HG03457 (cell line): ENCODE measurements at regions not wholly inside any gene's neighbourhood (a gene's known extent, or its start where the extent isn't known, plus 50 kb on each side); places are given as distances from the start of the nearest gene placed in this dataset.

Experiments
- ATAC-seq: cut with Tn5 transposase; IDR thresholded peaks from one replicate; pipeline ENCODE4 v1.9.1; 2021; ENCODE audit warnings: moderate number of reproducible peaks; ENCODE audit not compliant: unreplicated experiment

DNA sequence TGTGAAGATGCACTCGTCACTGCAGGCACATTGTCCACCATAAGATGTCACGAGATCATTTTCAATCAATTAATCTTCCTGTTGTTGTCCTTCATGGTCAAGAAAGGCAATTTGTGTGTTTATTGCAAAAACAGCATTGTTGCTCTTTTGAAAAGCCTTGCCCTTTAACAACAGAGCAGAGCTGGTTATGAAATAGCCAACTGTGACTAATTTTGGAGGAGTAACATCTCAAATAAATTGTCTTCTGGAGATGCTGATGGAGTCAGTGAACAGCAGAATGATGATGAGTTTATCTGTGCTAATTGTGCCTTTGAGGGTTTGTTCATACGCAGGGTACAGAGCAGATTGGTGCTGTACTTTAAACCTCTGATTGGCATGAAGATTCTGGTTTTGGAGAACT is 88.3 kb upstream of the E2F7 start:
- no peak for ATAC-seq

DNA sequence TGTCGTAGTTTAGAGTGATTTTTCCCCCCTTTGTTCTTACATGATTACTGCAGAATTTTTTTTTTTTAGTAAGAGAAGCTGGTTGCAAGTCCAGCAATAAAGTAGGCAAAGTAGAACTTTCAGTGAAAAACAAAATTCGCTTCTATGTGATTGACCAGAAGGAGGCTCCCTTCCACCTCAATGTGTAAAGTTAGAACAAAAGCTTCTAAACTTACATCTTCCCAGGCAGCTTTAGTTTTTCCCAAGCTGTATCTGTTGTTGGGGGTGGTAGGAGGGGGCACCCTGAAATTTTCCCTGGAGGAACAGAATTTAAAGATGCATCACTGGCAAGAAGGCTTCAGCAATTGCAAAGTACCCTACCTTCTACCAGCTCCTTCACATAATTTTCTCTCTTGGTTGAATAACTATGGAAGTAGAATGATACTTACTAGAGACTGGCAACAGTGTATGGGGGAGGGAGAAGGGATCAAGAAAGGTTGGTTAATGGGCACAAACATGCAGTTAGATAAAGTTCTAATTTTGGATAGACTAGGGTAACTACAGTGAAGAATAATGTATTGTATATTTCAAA is 87.3 kb upstream of the E2F7 start:
- no peak for ATAC-seq

DNA sequence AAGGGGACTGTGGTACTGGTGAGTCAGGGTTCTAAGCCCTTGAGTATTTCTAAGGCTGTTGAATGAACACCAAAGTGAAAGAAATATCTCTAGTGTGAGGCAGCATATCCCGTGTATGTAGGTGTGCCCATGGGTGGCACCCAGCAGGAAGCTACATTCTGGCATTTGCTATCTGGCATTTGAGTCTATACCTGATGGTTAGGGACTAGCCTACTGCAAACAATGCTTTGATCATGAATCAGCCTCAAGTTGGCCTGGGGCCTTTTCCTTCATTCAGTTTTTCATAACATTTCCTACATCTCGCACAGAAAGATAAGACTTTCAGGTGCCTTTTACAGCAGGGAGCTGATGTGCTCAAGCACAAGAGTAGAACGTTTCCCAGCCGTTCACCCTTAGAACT is 85.7 kb upstream of the E2F7 start:
- no peak for ATAC-seq

DNA sequence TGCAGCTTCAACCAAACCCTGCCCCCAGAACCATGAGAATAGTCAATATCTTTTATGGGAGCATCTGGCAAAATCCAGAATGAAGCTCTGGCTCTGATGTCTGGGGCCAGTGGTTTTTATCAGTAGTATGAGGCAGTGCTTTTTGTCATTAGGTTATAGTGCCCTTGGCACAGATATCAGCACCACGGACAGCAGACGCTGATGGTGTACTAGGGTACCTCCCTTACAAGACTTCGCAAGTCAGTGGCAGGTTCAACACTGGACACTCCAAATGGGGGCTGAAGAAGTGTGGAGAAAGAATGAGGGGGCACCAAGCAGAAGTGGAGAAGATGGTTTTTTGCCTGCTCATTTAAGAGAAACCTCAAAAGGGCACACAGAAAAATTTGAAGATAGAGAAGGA is 68.2 kb upstream of the E2F7 start:
- ATAC-seq = no peak

DNA sequence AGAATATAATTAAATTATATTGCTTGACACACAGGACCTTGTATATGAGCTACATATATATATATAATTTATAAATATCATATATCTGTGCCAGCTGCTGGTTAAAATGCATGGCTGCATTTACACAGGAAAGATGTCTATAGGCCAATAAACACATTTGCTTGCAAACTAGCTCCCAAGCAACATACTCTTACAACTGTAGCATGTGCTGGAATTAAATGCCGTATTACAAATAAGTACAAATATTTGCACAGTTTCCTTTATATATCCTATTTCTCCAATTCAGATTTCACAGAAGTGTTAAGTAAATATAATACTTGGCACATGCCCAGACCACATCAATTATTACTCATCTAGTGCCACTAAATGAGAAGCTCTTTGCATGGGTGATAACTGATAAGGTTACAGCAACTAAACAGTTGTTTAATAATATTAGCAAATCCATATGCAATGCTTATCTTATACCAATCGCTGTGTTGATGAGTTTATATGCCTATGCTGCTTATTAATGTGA is 66.7 kb upstream of the E2F7 start:
- ATAC-seq = no peak

DNA sequence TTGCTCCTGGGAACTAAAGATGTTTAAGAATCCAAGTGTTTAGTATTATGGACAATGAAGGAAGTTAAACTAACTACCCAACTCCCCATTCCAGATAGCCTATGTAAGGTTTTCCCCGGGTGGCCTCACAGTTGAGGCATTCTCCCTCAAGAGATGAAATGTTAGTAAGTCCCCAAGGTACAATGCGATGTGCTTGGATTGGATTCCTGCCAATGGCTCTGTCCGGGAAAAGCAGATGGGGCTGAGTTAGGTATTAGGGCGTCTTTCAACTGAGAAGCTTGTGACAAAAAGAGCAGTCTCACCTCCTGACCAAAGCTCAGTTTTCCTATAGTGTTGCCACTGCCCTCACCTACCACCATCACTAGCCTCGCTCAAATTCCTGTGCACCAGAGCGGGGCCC is 64.8 kb upstream of the E2F7 start:
- ATAC-seq = no peak

DNA sequence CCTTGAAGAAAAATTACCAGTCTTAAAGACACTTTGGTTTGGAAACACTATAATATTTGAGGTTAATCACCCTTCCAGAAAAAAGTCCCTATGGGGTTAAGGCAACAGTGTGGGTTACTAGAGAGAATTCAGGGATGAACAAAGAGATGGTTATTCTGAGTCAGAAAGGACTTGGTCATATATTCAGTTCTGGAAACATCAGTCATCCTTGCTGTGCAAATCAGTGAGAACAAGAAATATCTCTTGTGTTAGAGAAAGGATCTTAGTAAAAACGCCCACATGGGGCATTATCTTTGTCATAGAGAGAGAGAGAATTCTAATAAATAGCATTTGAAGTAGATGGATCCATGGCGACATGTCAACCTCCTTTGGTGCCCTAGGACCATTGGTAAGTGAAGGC is 59.4 kb upstream of the E2F7 start:
- ATAC-seq = no peak

DNA sequence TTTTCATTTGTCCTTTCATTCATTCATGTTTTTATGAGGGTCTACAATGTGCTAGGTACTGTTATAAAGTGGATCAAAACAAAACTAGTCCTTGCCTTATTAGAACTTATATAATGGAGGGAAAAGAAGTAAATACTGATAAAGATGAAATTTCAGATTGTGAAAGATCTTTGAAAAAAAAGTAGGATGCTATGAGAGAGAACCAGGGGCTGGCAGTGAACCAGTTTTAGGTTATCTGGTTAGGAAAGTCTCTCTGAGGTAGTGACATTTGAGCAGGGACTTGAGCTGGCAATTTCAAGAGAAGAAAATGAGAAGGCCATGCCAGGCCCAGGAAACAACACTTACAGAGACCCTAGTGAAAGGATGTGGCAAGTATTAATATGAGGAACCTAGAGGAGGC is 57.3 kb upstream of the E2F7 start:
- no peak for ATAC-seq

DNA sequence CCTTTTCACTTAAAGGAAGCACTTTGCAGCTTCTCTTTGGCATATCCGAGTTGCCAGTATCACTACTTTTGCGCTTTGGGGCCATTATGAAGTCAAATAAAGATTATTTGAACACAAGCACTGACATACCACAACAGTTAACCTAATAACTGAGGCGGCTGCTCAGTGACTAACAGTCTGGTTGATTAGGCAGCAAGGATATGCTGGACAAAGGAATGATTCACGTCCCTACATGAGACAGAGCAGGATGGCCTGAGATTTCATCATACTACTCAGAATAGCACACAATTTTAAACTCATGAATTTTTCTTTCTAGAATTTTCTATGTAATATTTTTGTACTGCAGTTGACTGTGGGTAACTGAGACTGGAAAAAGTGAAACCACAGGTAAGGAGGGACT is 56.9 kb upstream of the E2F7 start:
- ATAC-seq = no peak

DNA sequence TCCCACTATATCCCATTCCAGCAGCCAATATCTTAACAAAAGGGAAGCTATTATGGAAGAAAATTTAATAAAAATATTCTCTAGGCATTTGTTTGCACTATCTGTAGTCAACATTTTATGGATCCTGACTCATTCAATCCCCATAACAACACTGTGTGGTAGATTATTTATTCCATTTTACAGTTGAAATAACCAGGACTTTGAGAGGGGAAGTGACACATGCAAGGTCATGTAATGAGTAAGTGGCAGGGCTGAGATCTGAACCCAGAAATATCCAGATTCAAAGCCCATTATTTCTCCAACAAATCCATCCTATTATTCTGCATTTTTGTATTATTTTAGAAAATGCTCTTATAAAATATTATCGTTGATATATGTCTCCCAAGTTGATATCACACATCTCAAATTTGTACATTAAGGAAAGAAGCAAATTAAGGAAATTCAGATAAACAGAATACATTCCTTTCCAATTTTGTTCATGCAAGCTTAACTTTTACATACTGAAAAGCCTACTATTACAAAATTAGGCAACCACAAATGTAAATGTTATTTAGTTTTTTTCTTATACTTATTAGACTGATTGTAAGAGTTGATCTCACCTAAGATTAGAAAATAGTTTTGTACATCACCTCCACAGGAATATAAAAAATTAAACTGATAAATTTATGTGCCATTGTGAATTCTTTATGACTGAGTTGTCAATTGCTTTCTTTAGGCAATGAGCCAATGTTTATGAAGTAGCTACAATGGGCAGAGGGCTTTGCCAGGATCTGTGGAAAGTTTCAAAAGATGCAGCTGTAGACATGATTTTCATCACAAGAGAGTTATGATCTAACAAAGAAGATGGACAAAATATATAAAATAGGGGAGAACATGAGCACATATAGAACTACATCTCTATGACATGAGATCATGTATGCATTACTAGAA is 55.1 kb upstream of the E2F7 start:
- no peak for ATAC-seq

DNA sequence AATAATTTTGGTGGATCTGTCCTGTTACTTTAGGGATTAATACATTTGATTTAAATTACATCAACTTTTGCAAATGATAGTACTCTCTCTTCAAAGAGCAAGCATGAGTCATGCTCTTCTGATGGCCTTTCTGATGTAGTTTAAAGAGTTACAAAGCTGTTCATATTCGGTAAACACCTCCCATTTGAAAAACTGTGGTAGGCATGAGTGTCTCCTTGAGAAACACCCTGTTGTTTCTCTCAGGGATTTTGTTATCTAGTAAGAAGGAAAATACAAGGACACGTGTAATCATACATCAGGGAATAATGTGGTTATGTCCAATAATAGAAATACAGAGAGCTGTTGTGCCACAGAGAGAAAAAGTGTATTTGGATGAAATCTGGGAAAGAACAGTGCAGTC is 53.3 kb upstream of the E2F7 start:
- no peak for ATAC-seq

DNA sequence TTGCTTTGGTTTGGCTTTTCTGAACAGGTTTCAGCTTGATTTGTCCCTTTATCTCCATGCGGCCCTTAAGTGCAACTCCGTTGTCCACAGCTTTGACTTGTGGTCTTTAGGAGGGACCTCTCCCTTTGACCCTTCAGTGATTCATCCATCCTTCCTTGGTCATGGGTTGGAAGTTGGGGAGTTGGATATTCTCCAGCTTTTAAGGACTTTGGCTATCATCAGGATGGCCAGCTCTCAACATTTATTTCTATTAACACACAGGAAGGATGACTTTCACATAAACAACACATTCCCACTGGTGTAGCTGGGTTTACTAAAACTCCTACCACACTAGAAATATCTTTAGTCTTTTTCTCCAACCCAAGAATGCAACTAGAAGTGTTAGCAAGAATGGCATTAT is 50.9 kb upstream of the E2F7 start:
- ATAC-seq = no peak

DNA sequence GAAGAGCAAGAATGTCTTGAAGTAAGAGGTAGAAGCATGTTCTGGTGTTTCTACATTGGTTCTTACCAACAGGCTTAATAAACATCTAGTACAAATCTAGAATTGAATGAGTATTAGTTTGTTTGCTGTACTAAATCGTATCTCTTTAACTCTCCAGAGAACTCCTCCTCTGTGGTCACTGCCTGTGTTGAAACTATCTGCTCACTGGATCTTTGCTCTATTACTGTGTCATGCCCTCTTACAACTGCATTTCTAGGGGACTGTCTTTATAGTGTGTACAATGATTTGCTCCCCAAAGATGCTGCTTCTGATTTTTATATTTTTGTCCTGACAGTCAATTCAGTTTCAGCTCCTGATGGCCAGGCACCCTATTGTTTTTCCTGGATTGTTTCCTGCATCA is 50.1 kb upstream of the E2F7 start:
- no peak for ATAC-seq
